C4-2B (cell line): ENCODE measurements at regions not wholly inside any gene's neighbourhood (a gene's known extent, or its start where the extent isn't known, plus 50 kb on each side); places are given as distances from the start of the nearest gene placed in this dataset.

Experiments used
- H3K27ac ChIP-seq: fragments of 450-650 bp; 2 replicates; pipeline ENCODE4 v1.5.1; 2017
- CTCF ChIP-seq: fragments of 450-650 bp; conservative IDR thresholded peaks from 2 replicates; pipeline ENCODE4 v1.5.1; 2017; ENCODE audit warnings: mild to moderate bottlenecking
- ZFX ChIP-seq: fragments of 450-650 bp; IDR thresholded peaks from 2 replicates; pipeline ENCODE4 v1.6.1; 2017

- no peak for TF ChIP-seq ZFX
- no peak for TF ChIP-seq CTCF
- H3K27ac ChIP-seq: no peak overlapping the region
Observed at GRCh38 chr18:77754475-77755044, 504.9 kb downstream of the GALR1 start.

GRCh38 chr18:77755187-77755586 lies 505.5 kb downstream of the GALR1 start:
- H3K27ac ChIP-seq: no peak overlapping the region
- TF ChIP-seq ZFX: no peak
- TF ChIP-seq CTCF: no peak

- TF ChIP-seq CTCF (no peak), ZFX (no peak)
Observed at GRCh38 chr18:77761332-77761731, 511.7 kb downstream of the GALR1 start.

GRCh38 chr18:77762014-77762413 lies 512.4 kb downstream of the GALR1 start:
- TF ChIP-seq ZFX (no peak), CTCF (no peak)
- no peak overlapping the region for H3K27ac ChIP-seq

More at GRCh38 chr18:77761332-77761731, 511.7 kb downstream of the GALR1 start:
- no peak overlapping the region for H3K27ac ChIP-seq

GRCh38 chr18:77762642-77763041 lies 513.0 kb downstream of the GALR1 start:
- no peak overlapping the region for H3K27ac ChIP-seq

GRCh38 chr18:77763530-77764145 lies 514.0 kb downstream of the GALR1 start:
- TF ChIP-seq CTCF (no peak), ZFX (no peak)
- no peak overlapping the region for H3K27ac ChIP-seq

More at GRCh38 chr18:77762642-77763041, 513.0 kb downstream of the GALR1 start:
- no peak for TF ChIP-seq CTCF
- TF ChIP-seq ZFX: no peak

- TF ChIP-seq ZFX (no peak), CTCF (peak; percentile 66)
- no peak overlapping the region for H3K27ac ChIP-seq
Observed at GRCh38 chr18:77765468-77765867, 515.8 kb downstream of the GALR1 start.
